Activated T-helper 17 cell treated with anti-CD3 and anti-CD28 coated beads, Interleukin-2, amount 50 U/mL, for 72 hours (primary cell): ENCODE measurements at regions not wholly inside any gene's neighbourhood (a gene's known extent, or its start where the extent isn't known, plus 50 kb on each side); places are given as distances from the start of the nearest gene placed in this dataset.

ENCODE experiments used
- ATAC-seq: fragments of 150-1000 bp; cut with Tn5 transposase; replicated peaks from 2 replicates; pipeline ENCODE4 v1.10.0; 2021; ENCODE audit warnings: mild to moderate bottlenecking, moderate library complexity
- H3K27ac Mint-ChIP-seq: one replicate; pipeline ENCODE4 v1.8.0; 2022; ENCODE audit warnings: mixed read lengths
- H3K27me3 Mint-ChIP-seq: one replicate; pipeline ENCODE4 v1.8.0; 2022; ENCODE audit warnings: mixed read lengths
- H3K36me3 Mint-ChIP-seq: one replicate; pipeline ENCODE4 v1.8.0; 2022; ENCODE audit warnings: low read depth, mild to moderate bottlenecking, mixed read lengths
- H3K4me1 Mint-ChIP-seq: one replicate; pipeline ENCODE4 v1.8.0; 2022; ENCODE audit warnings: mixed read lengths
- H3K4me3 Mint-ChIP-seq: one replicate; pipeline ENCODE4 v1.8.0; 2022; ENCODE audit warnings: mild to moderate bottlenecking, mixed read lengths
- H3K9me3 Mint-ChIP-seq: one replicate; pipeline ENCODE4 v1.8.0; 2022; ENCODE audit warnings: mixed read lengths

GRCh38 chr12:39000370-39000769, 95.0 kb upstream of the CPNE8 start:
- no peak for ATAC-seq
- Mint-ChIP-seq H3K4me1 (no peaks in the 10 kb centered on the region), H3K9me3 (no peaks in the 10 kb centered on the region), H3K4me3 (no peak overlapping the region), H3K36me3 (no peaks in the 10 kb centered on the region), H3K27me3 (no peaks in the 10 kb centered on the region), H3K27ac (no peak overlapping the region)

DNA sequence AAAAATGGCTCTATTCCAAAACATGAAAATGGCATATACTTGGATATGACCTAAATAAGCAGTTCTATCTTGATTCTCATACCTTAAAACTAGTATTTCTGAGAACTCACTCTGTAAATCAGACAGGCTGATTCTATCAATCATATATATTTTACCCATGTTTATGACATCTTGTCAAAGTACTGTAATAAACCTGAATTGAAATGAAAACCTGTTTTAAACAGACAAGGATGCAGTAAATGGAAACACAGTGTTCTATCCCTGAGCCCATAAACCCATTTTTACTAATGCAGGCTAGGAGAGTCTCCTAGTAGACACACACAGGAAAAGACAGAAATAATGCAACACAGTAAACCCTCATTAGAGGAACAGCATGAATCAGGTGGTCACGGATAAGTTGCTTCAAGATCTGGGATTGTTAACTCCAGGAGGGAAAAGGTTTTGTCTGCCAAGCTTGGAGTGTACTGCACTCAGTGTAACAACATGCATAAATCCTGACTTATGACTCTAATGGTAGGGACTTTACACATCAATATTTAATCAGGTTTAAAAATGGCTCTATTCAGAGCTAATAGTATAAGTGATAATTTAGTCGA, 93.6 kb upstream of the CPNE8 start:
- no peak for ATAC-seq
- H3K4me3 Mint-ChIP-seq: no peak overlapping the region
- H3K36me3 Mint-ChIP-seq: no peaks in the 10 kb centered on the region
- H3K9me3 Mint-ChIP-seq: no peaks in the 10 kb centered on the region
- H3K27me3 Mint-ChIP-seq: no peaks in the 10 kb centered on the region
- H3K4me1 Mint-ChIP-seq: no peaks in the 10 kb centered on the region
- no peak overlapping the region for H3K27ac Mint-ChIP-seq

DNA sequence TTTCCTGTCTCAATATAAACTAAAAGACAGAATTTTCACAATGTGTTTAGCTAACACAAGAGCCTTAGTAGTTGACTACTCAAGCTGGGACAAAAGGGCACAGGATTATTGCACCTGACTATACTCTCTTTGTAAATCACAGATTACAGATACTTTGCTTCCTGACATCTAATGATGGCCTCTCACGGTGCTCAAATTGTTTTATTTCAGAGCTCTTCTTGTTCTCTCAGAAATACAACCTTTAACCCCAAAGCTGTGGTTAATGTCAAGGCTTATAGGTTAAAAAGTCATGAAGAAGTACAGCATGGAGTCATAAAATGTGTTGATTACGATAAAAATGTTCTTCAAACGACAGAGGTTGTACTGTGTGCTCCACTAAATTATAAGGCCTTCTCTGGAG, 89.9 kb upstream of the CPNE8 start:
- no peaks in the 10 kb centered on the region for H3K27me3 Mint-ChIP-seq
- H3K4me1 Mint-ChIP-seq: no peaks in the 10 kb centered on the region
- no peak overlapping the region for H3K27ac Mint-ChIP-seq
- no peaks in the 10 kb centered on the region for H3K9me3 Mint-ChIP-seq
- no peak overlapping the region for H3K4me3 Mint-ChIP-seq
- ATAC-seq: no peak
- no peaks in the 10 kb centered on the region for H3K36me3 Mint-ChIP-seq

GRCh38 chr12:38985961-38986360, 80.6 kb upstream of the CPNE8 start:
- Mint-ChIP-seq H3K4me1 (no peaks in the 10 kb centered on the region), H3K27ac (no peak overlapping the region), H3K36me3 (no peaks in the 10 kb centered on the region), H3K27me3 (peaks cover 3% of the 10 kb centered on the region), H3K4me3 (no peak overlapping the region), H3K9me3 (peaks cover 17% of the 10 kb centered on the region)
- no peak for ATAC-seq

DNA sequence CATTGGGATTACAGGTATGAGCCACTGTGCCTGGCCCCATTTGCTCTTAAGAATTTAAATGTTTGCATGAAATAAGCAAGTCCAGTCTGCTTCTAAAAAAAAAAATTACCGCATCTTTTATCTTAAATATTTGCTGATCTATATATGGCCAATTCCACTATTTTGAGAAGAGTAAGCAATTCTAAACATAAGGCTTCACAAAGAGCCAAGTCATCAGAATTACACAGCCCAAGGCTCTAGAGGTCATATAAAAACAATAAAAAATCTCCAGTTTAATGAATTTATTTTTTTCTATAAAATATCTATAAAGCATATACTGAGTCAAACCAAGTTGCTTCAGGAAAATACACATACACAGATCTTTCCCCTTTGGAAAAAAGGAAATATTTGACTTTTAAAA, 79.0 kb upstream of the CPNE8 start:
- ATAC-seq: no peak
- Mint-ChIP-seq H3K4me1 (no peaks in the 10 kb centered on the region), H3K9me3 (peaks cover 17% of the 10 kb centered on the region), H3K4me3 (no peak overlapping the region), H3K27me3 (peaks cover 3% of the 10 kb centered on the region), H3K36me3 (no peaks in the 10 kb centered on the region), H3K27ac (no peak overlapping the region)

DNA sequence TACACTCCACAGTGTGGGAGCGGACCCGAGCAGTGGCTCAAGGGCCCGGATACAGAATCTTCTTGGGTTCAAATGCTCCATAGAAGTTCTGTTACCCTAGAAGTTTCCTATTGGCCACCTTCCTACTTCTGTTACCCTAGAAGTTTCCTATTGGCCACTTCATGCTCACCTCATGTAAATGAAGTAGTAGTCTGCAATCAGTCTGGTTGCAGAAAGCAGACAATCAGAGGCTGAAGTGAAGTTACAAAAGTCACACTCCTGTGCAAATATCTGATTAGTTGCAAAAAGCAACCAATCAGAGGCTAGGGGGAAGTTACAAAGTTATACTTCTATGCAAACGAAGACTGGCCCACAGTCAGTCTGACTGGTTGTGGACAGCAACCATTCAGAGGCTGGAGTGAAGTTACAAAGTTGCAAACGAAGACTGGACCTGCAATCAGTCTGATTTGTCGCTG, 77.8 kb upstream of the CPNE8 start:
- H3K27ac Mint-ChIP-seq: no peak overlapping the region
- H3K4me1 Mint-ChIP-seq: no peaks in the 10 kb centered on the region
- peaks cover 3% of the 10 kb centered on the region for H3K27me3 Mint-ChIP-seq
- no peak overlapping the region for H3K4me3 Mint-ChIP-seq
- H3K36me3 Mint-ChIP-seq: no peaks in the 10 kb centered on the region
- ATAC-seq: no peak
- H3K9me3 Mint-ChIP-seq: peaks cover 17% of the 10 kb centered on the region

DNA sequence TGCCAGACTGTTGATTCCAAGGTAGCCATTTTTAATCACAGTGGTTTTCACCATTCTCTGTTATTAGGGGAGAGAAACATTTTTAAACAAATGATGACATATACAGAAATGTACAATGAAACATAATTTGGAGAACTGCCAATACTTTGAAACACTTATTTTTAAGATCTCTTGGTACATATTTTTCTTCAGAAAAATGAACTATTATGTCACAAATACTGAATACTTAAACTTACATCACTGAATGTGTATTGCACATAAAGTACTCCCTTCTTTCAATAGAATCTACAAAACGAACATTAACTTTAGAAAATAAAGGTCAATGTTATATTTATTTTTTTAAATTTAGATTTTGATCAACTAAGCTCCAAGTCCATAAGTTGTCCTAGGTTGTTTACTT, 71.7 kb upstream of the CPNE8 start:
- Mint-ChIP-seq H3K36me3 (no peaks in the 10 kb centered on the region), H3K27ac (no peak overlapping the region), H3K4me1 (no peaks in the 10 kb centered on the region), H3K27me3 (peaks cover 6% of the 10 kb centered on the region), H3K9me3 (no peaks in the 10 kb centered on the region), H3K4me3 (no peak overlapping the region)
- no peak for ATAC-seq

DNA sequence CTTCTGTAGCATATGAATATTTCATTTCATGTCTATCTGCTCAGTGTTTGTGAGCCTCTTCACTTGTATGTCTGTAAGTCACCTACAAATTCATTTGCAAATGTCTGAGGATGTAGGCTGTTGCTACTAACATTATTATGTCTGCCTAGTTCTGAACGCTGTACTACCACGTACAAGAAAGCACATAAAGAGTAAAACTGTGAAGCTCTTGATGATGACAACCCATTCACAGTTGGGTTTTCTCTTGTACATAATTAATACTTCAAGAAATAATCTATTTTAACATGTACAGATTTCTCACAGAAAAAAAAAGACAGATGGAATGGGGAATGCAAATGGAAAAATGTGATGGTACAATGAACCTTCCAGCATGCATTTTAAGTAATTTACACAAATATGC, 64.3 kb upstream of the CPNE8 start:
- Mint-ChIP-seq H3K27ac (no peak overlapping the region), H3K4me3 (no peak overlapping the region), H3K4me1 (no peaks in the 10 kb centered on the region), H3K36me3 (no peaks in the 10 kb centered on the region), H3K27me3 (peaks cover 3% of the 10 kb centered on the region), H3K9me3 (no peaks in the 10 kb centered on the region)
- ATAC-seq: no peak

GRCh38 chr12:38961683-38962082, 56.3 kb upstream of the CPNE8 start:
- peaks cover 5% of the 10 kb centered on the region for H3K9me3 Mint-ChIP-seq
- H3K4me1 Mint-ChIP-seq: no peaks in the 10 kb centered on the region
- ATAC-seq: no peak
- H3K27me3 Mint-ChIP-seq: no peaks in the 10 kb centered on the region
- no peak overlapping the region for H3K4me3 Mint-ChIP-seq
- H3K36me3 Mint-ChIP-seq: no peaks in the 10 kb centered on the region
- no peak overlapping the region for H3K27ac Mint-ChIP-seq

GRCh38 chr12:38961012-38961411, 55.6 kb upstream of the CPNE8 start:
- ATAC-seq: no peak
- Mint-ChIP-seq H3K27ac (no peak overlapping the region), H3K9me3 (peaks cover 5% of the 10 kb centered on the region), H3K4me3 (no peak overlapping the region), H3K4me1 (no peaks in the 10 kb centered on the region), H3K27me3 (no peaks in the 10 kb centered on the region), H3K36me3 (no peaks in the 10 kb centered on the region)

GRCh38 chr12:38956337-38956736, 50.9 kb upstream of the CPNE8 start:
- ATAC-seq: no peak
- H3K9me3 Mint-ChIP-seq: no peaks in the 10 kb centered on the region

More at GRCh38 chr12:38956337-38956736, 50.9 kb upstream of the CPNE8 start:
- Mint-ChIP-seq H3K4me1 (no peaks in the 10 kb centered on the region), H3K36me3 (no peaks in the 10 kb centered on the region), H3K27me3 (no peaks in the 10 kb centered on the region), H3K4me3 (no peak overlapping the region), H3K27ac (no peak overlapping the region)
